ENCODE measurements at regions not wholly inside any gene's neighbourhood (a gene's known extent, or its start where the extent isn't known, plus 50 kb on each side); places are given as distances from the start of the nearest gene placed in this dataset.

- Histone ChIP-seq H3K4me1 (no peaks in the 10 kb centered on the region), H3K9ac (ENCODE audit: low read depth in 2 of 2, low read length in 2 of 2) (no peak overlapping the region), H3K9me3 (no peaks in the 10 kb centered on the region), H3K27me3 (no peaks in the 10 kb centered on the region), H3K4me3 (no peak overlapping the region), H3K36me3 (no peaks in the 10 kb centered on the region), H3K27ac (no peak overlapping the region)
- intact Hi-C loops (cut with DNase I), result no loop called here
- TF ChIP-seq, protein P1, sequence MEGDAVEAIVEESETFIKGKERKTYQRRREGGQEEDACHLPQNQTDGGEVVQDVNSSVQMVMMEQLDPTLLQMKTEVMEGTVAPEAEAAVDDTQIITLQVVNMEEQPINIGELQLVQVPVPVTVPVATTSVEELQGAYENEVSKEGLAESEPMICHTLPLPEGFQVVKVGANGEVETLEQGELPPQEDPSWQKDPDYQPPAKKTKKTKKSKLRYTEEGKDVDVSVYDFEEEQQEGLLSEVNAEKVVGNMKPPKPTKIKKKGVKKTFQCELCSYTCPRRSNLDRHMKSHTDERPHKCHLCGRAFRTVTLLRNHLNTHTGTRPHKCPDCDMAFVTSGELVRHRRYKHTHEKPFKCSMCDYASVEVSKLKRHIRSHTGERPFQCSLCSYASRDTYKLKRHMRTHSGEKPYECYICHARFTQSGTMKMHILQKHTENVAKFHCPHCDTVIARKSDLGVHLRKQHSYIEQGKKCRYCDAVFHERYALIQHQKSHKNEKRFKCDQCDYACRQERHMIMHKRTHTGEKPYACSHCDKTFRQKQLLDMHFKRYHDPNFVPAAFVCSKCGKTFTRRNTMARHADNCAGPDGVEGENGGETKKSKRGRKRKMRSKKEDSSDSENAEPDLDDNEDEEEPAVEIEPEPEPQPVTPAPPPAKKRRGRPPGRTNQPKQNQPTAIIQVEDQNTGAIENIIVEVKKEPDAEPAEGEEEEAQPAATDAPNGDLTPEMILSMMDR (IDR thresholded peaks at IDR 0.05), result no peak
- no peak for DNase-seq
Observed at GRCh38 chr13:72314210-72314609, 413.2 kb downstream of the MZT1 start.

GRCh38 chr13:72313546-72313945 lies 413.9 kb downstream of the MZT1 start:
- H3K27ac ChIP-seq, result no peak overlapping the region
- H3K9ac ChIP-seq (ENCODE audit: low read depth in 2 of 2, low read length in 2 of 2), result no peak overlapping the region
- H3K4me3 ChIP-seq, result no peak overlapping the region
- no peaks in the 10 kb centered on the region for H3K4me1 ChIP-seq
- DNase-seq, result no peak
- TF ChIP-seq, protein P1 (IDR thresholded peaks at IDR 0.05), result no peak
- intact Hi-C loops (cut with DNase I), result no loop called here
- no peaks in the 10 kb centered on the region for H3K27me3 ChIP-seq
- H3K36me3 ChIP-seq, result no peaks in the 10 kb centered on the region
- no peaks in the 10 kb centered on the region for H3K9me3 ChIP-seq

DNA sequence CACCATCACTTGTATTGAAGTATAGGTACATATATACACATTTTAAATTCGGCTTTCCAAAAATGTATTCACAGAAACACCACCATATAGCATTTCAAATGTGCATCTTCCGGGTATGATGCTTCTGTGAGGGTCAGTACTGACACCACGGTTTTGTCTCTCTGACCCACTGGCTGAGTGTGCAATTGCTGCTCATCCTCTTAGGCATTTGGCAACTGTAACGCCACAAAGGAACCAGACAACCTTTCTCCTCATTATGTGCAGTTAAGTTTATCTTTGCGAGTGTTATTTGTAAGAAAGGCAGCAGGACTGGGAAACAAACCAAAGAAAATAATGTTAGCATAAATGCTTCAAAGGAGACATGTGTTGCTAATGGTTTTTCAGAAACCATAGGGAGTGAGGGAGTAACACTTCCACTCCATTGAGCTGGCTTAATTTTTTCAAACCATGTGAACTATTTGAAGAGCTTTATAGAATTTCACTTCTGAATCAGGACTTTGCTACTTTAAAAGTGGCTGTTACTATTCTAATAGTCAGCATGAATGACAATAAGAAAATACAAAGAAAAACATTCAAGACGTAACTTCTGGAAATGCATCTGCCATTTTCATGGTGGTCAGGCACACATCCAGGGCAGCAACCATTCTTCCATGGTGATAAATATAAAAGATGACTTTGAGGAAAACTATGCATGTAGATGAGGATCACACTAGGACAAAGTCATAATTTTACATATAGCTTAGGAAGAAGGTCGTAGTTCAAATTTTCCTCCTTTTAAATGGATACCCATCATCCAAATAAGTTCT lies 423.3 kb downstream of the MZT1 start:
- Histone ChIP-seq H3K27ac (no peak overlapping the region), H3K4me1 (no peaks in the 10 kb centered on the region), H3K36me3 (no peaks in the 10 kb centered on the region), H3K4me3 (no peak overlapping the region), H3K9ac (ENCODE audit: low read depth in 2 of 2, low read length in 2 of 2) (no peak overlapping the region), H3K27me3 (no peaks in the 10 kb centered on the region), H3K9me3 (no peaks in the 10 kb centered on the region)
- TF ChIP-seq, protein P1 (IDR thresholded peaks at IDR 0.05), result no peak
- intact Hi-C loops (cut with DNase I), result no loop called here
- no peak for DNase-seq

DNA sequence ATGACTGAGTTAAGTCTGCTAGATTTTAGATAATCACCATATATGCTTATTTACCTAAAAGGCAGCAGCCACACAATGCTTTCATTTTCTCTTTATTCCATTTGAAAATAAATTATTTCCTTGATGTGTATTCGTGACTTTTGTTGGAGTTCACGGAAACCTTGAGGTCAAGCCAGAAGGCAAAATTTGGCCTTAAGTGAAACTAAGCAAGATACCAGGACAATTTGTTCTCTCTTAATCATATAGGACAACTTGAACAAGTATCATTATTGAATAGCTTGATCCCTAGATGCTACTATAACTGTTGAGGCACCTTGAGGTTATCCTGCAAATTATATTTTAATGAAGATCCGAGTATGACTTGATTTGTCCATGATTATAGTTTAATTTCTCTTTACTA lies 429.2 kb upstream of the DACH1 start:
- intact Hi-C loops (cut with DNase I), result no loop called here
- Histone ChIP-seq H3K36me3 (no peaks in the 10 kb centered on the region), H3K4me3 (no peak overlapping the region), H3K9ac (ENCODE audit: low read depth in 2 of 2, low read length in 2 of 2) (no peak overlapping the region), H3K9me3 (no peaks in the 10 kb centered on the region), H3K27me3 (no peaks in the 10 kb centered on the region), H3K27ac (no peak overlapping the region), H3K4me1 (no peaks in the 10 kb centered on the region)
- TF ChIP-seq, protein P1 (IDR thresholded peaks at IDR 0.05), result no peak
- DNase-seq, result no peak

DNA sequence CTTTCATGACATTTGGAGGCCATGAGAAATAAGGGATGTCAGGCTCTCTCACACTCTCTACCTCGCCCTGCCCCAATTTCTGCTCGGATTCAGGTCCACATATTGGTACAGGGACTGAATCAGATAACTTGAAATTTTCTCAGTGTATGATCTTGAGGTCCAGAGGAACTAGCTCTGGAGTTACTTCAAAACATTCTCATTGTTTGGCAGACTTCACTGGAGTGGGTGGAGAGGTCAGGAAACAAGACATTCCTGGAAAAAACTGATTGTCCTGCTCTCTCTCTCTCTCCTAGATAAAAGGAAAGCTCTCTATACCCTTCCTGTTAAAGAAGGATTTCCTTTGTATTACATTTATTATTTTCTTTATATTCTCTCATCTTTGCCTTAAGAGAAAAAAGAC lies 428.1 kb upstream of the DACH1 start:
- H3K36me3 ChIP-seq, result no peaks in the 10 kb centered on the region
- H3K27ac ChIP-seq, result no peak overlapping the region
- TF ChIP-seq, protein P1 (IDR thresholded peaks at IDR 0.05), result no peak
- intact Hi-C loops (cut with DNase I), result no loop called here
- no peak overlapping the region for H3K4me3 ChIP-seq
- H3K9me3 ChIP-seq, result no peaks in the 10 kb centered on the region
- no peak overlapping the region for H3K9ac ChIP-seq (ENCODE audit: low read depth in 2 of 2, low read length in 2 of 2)
- H3K27me3 ChIP-seq, result no peaks in the 10 kb centered on the region
- no peak for DNase-seq
- H3K4me1 ChIP-seq, result no peaks in the 10 kb centered on the region

All from colonic mucosa (tissue), 4 donors.